Endodermal cell (in vitro differentiated cells): ENCODE measurements at regions not wholly inside any gene's neighbourhood (a gene's known extent, or its start where the extent isn't known, plus 50 kb on each side); places are given as distances from the start of the nearest gene placed in this dataset.

Source experiments
- DNase-seq: peaks from one replicate; pipeline ENCODE4 v3.0.0-alpha.2; 2017
- H3K27ac ChIP-seq: 2 replicates; pipeline ENCODE4 v1.5.1; 2013; ENCODE audit warnings: mild to moderate bottlenecking, low read depth, low read length, moderate library complexity
- H3K27me3 ChIP-seq: 2 replicates; pipeline ENCODE4 v1.6.1; 2013; ENCODE audit warnings: mild to moderate bottlenecking, low read length, moderate library complexity; ENCODE audit not compliant: insufficient read depth, control insufficient read depth, poor library complexity, severe bottlenecking
- H3K36me3 ChIP-seq: 2 replicates; pipeline ENCODE4 v1.7.0; 2013; ENCODE audit warnings: mild to moderate bottlenecking, low read length, moderate library complexity; ENCODE audit not compliant: control insufficient read depth, insufficient read depth
- H3K4me1 ChIP-seq: one replicate; pipeline ENCODE4 v1.7.0; 2013; ENCODE audit warnings: low read length; ENCODE audit not compliant: control insufficient read depth, insufficient read depth
- H3K4me3 ChIP-seq: 2 replicates; pipeline ENCODE4 v1.5.1; 2013; ENCODE audit warnings: mild to moderate bottlenecking, low read length, moderate library complexity
- H3K9ac ChIP-seq: 2 replicates; pipeline ENCODE4 v1.6.1; 2013; ENCODE audit warnings: mild to moderate bottlenecking, low read length, moderate library complexity; ENCODE audit not compliant: poor library complexity, severe bottlenecking; ENCODE audit errors: extremely low read depth
- H3K9me3 ChIP-seq: 2 replicates; pipeline ENCODE4 v1.6.1; 2013; ENCODE audit warnings: mild to moderate bottlenecking, low read length, moderate library complexity; ENCODE audit not compliant: control insufficient read depth
- H3K27ac Mint-ChIP-seq: 2 replicates; pipeline ENCODE4 v1.8.0; 2020; ENCODE audit warnings: mixed read lengths
- H3K27me3 Mint-ChIP-seq: 2 replicates; pipeline ENCODE4 v1.8.0; 2021; ENCODE audit warnings: mild to moderate bottlenecking, mixed read lengths; ENCODE audit not compliant: insufficient read depth
- H3K36me3 Mint-ChIP-seq: 2 replicates; pipeline ENCODE4 v1.8.0; 2020; ENCODE audit warnings: low read depth, mixed read lengths
- H3K4me1 Mint-ChIP-seq: 2 replicates; pipeline ENCODE4 v1.8.0; 2020; ENCODE audit warnings: mixed read lengths
- H3K4me3 Mint-ChIP-seq: 2 replicates; pipeline ENCODE4 v1.8.0; 2020; ENCODE audit warnings: mild to moderate bottlenecking, moderate library complexity, mixed read lengths
- H3K9me3 Mint-ChIP-seq: 2 replicates; pipeline ENCODE4 v1.8.0; 2020; ENCODE audit warnings: mild to moderate bottlenecking, mixed read lengths
- CTCF ChIP-seq: fragments of 200-600 bp; sonication (generic); conservative IDR thresholded peaks from 2 replicates; pipeline ENCODE4 v1.5.0; 2021; ENCODE audit warnings: antibody characterized with exemption, mild to moderate bottlenecking
- WGBS, 2 experiments: methylation state at CpG; one replicate each; pipeline versions ENCODE4 v1.1.5 to v1.1.7; 2013; ENCODE audit warnings: missing lambda C conversion rate in 2 of 2, mixed read lengths in 1 of 2; ENCODE audit not compliant: insufficient coverage in 1 of 2, insufficient read length in 1 of 2; 5-methylcytosine and 5-hydroxymethylcytosine counted together

- Histone ChIP-seq H3K4me1 (no peaks in the 10 kb centered on the region), H3K9me3 (peaks cover 8% of the 10 kb centered on the region), H3K27ac (no peak overlapping the region), H3K9ac (no peak overlapping the region), H3K4me3 (no peak overlapping the region), H3K36me3 (no peaks in the 10 kb centered on the region), H3K27me3 (no peaks in the 10 kb centered on the region)
- no peak for TF ChIP-seq CTCF
- peaks cover 24% of the 10 kb centered on the region for H3K9me3 Mint-ChIP-seq
- DNase-seq: no peak
- no peak overlapping the region for H3K4me3 Mint-ChIP-seq
- no peaks in the 10 kb centered on the region for H3K36me3 Mint-ChIP-seq
- H3K4me1 Mint-ChIP-seq: no peaks in the 10 kb centered on the region
- H3K27ac Mint-ChIP-seq: no peak overlapping the region
- H3K27me3 Mint-ChIP-seq: no peaks in the 10 kb centered on the region
These were observed 2128.9 kb downstream of the MRPL39 start for GRCh38 chr21:23478381-23478780.

GRCh38 chr21:23475281-23476219 is 2131.7 kb downstream of the MRPL39 start:
- no peaks in the 10 kb centered on the region for H3K27me3 Mint-ChIP-seq
- no peak for DNase-seq
- 86 to 90% methylated on average over 5 to 6 of the region's 7 CpGs for WGBS, 2 experiments
- H3K27me3 ChIP-seq: no peaks in the 10 kb centered on the region
- H3K4me3 Mint-ChIP-seq: no peak overlapping the region
- no peak overlapping the region for H3K27ac Mint-ChIP-seq
- H3K4me1 ChIP-seq: no peaks in the 10 kb centered on the region
- H3K4me3 ChIP-seq: no peak overlapping the region
- H3K9me3 Mint-ChIP-seq: peaks cover 20% of the 10 kb centered on the region
- H3K36me3 Mint-ChIP-seq: no peaks in the 10 kb centered on the region
- H3K9me3 ChIP-seq: no peaks in the 10 kb centered on the region
- no peak overlapping the region for H3K9ac ChIP-seq
- peaks cover 3% of the 10 kb centered on the region for H3K4me1 Mint-ChIP-seq
- TF ChIP-seq CTCF: no peak
- no peak overlapping the region for H3K27ac ChIP-seq
- H3K36me3 ChIP-seq: no peaks in the 10 kb centered on the region

- no peaks in the 10 kb centered on the region for H3K27me3 Mint-ChIP-seq
- no peaks in the 10 kb centered on the region for H3K36me3 ChIP-seq
- H3K36me3 Mint-ChIP-seq: no peaks in the 10 kb centered on the region
- H3K27ac ChIP-seq: no peak overlapping the region
- peaks cover 4% of the 10 kb centered on the region for H3K4me1 Mint-ChIP-seq
- no peak overlapping the region for H3K4me3 Mint-ChIP-seq
- H3K4me3 ChIP-seq: no peak overlapping the region
- H3K4me1 ChIP-seq: no peaks in the 10 kb centered on the region
- H3K27me3 ChIP-seq: no peaks in the 10 kb centered on the region
- no peak for DNase-seq
- H3K9ac ChIP-seq: no peak overlapping the region
- no peak for TF ChIP-seq CTCF
- H3K9me3 Mint-ChIP-seq: peaks cover 18% of the 10 kb centered on the region
- H3K27ac Mint-ChIP-seq: no peak overlapping the region
- H3K9me3 ChIP-seq: no peaks in the 10 kb centered on the region
These were observed 2135.4 kb downstream of the MRPL39 start for GRCh38 chr21:23471877-23472276.
